Caco-2 (cell line): ENCODE measurements at regions not wholly inside any gene's neighbourhood (a gene's known extent, or its start where the extent isn't known, plus 50 kb on each side); places are given as distances from the start of the nearest gene placed in this dataset.

Source experiments
- BruUV-seq: library from RNA; stranded (reverse); fragments of 400-500 nt; replicated peaks from 2 replicates; lab custom pipeline; 2021; lab: Mats Ljungman, UMichigan
- CTCF ChIA-PET: fragments of 300-600 bp; sonication (Branson Sonifier 250); formaldehyde crosslinking; loops from one replicate; lab custom pipeline; 2022; ENCODE audit warnings: antibody characterized with exemption; lab: Charles Lee
- POLR2A ChIA-PET: fragments of 300-600 bp; sonication (Branson Sonifier 250); formaldehyde crosslinking; loops from one replicate; lab custom pipeline; 2022; ENCODE audit warnings: antibody characterized with exemption; lab: Charles Lee
- DNase-seq, 2 experiments: peaks; one replicate each; pipeline versions ENCODE4 v3.0.0 to v3.0.0-alpha.2; 2020 to 2022
- H3K27me3 ChIP-seq: replicated peaks from 2 replicates; pipeline ENCODE4 v1.6.0; 2011; ENCODE audit warnings: low read length; ENCODE audit not compliant: control insufficient read depth, insufficient read depth
- H3K36me3 ChIP-seq: 2 replicates; pipeline ENCODE4 v1.5.1; 2011; ENCODE audit warnings: low read length; ENCODE audit not compliant: control insufficient read depth, insufficient read depth
- H3K4me1 ChIP-seq: fragments of 250-450 bp; sonication (Bioruptor Pico); 2 replicates; pipeline ENCODE4 v1.5.1; 2020; ENCODE audit warnings: mild to moderate bottlenecking
- H3K4me3 ChIP-seq: 2 replicates; pipeline ENCODE4 v1.5.1; 2011; ENCODE audit warnings: low read depth, mild to moderate bottlenecking, control low read depth, low read length
- H3K9me3 ChIP-seq: fragments of 250-450 bp; sonication (Bioruptor Pico); 2 replicates; pipeline ENCODE4 v1.5.1; 2020; ENCODE audit warnings: mild to moderate bottlenecking, moderate library complexity
- H3K27ac Mint-ChIP-seq: one replicate; pipeline ENCODE4 v1.8.0; 2022; ENCODE audit warnings: mixed read lengths; ENCODE audit not compliant: unreplicated experiment
- H3K27me3 Mint-ChIP-seq: one replicate; pipeline ENCODE4 v1.8.0; 2022; ENCODE audit warnings: mixed read lengths; ENCODE audit not compliant: insufficient read depth, unreplicated experiment
- H3K36me3 Mint-ChIP-seq: one replicate; pipeline ENCODE4 v1.8.0; 2022; ENCODE audit warnings: mild to moderate bottlenecking, mixed read lengths; ENCODE audit not compliant: insufficient read depth, unreplicated experiment
- H3K4me1 Mint-ChIP-seq: one replicate; pipeline ENCODE4 v1.8.0; 2022; ENCODE audit warnings: low read depth, mixed read lengths; ENCODE audit not compliant: unreplicated experiment
- H3K4me3 Mint-ChIP-seq: one replicate; pipeline ENCODE4 v1.8.0; 2022; ENCODE audit warnings: mild to moderate bottlenecking, moderate library complexity, mixed read lengths; ENCODE audit not compliant: unreplicated experiment
- H3K9me3 Mint-ChIP-seq: one replicate; pipeline ENCODE4 v1.8.0; 2022; ENCODE audit warnings: mixed read lengths; ENCODE audit not compliant: unreplicated experiment
- intact Hi-C: fragments of 100-400 bp; cut with micrococcal nuclease; formaldehyde crosslinking; loops from one replicate; pipeline ENCODE4 v1.10.0; 2022; ENCODE audit not compliant: unreplicated experiment
- TF ChIP-seq, protein P1 (sequence below), 2 experiments: fragments of 200-600 bp in 1 of 2; IDR thresholded peaks; 1 replicate in 1 of 2; 2 replicates in 1 of 2; pipeline versions ENCODE4 v1.5.1 to v1.8.0; 2011 to 2022; ENCODE audit warnings: antibody characterized with exemption in 1 of 2, control low read depth in 1 of 2, inconsistent platforms in 1 of 2, low read depth in 1 of 2, low read length in 1 of 2, mild to moderate bottlenecking in 1 of 2, moderate library complexity in 1 of 2; ENCODE audit not compliant: insufficient read depth in 1 of 2, severe bottlenecking in 1 of 2, unreplicated experiment in 1 of 2

DNA sequence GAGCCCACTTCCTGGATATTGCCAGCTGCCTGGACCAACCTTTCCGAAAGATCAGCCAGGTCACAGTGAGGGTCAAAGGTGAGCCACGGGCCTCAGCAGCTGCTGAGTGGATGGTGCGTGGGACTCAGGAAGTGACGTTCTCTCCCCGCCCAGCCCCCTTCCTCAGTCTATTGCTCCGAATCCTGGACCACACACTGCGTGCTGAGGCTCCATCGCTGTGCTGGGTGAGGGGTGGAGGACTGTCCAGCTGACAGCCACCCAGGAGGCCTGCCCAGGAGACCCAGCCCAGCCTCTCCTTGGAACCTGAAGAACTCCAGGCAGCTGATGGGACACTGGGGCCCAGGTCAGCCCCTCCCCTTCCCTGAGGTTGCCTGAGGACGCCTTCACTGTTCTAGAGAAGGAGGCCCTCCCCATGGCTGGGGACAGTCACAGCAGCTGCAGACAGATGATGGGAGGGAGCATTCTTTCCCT is 94.4 kb upstream of the CD93 start:
- Mint-ChIP-seq H3K27me3 (no peaks in the 10 kb centered on the region), H3K4me3 (no peak overlapping the region), H3K9me3 (peaks cover 32% of the 10 kb centered on the region), H3K36me3 (no peaks in the 10 kb centered on the region), H3K4me1 (peaks cover 6% of the 10 kb centered on the region), H3K27ac (no peak overlapping the region)
- no peak overlapping the region for H3K4me3 ChIP-seq
- DNase-seq = peak; percentile 43 to 65
- intact Hi-C loops = no loop called here
- H3K9me3 ChIP-seq = peaks cover 17% of the 10 kb centered on the region
- no peaks in the 10 kb centered on the region for H3K27me3 ChIP-seq
- no peaks in the 10 kb centered on the region for H3K36me3 ChIP-seq
- TF ChIP-seq, protein P1, sequence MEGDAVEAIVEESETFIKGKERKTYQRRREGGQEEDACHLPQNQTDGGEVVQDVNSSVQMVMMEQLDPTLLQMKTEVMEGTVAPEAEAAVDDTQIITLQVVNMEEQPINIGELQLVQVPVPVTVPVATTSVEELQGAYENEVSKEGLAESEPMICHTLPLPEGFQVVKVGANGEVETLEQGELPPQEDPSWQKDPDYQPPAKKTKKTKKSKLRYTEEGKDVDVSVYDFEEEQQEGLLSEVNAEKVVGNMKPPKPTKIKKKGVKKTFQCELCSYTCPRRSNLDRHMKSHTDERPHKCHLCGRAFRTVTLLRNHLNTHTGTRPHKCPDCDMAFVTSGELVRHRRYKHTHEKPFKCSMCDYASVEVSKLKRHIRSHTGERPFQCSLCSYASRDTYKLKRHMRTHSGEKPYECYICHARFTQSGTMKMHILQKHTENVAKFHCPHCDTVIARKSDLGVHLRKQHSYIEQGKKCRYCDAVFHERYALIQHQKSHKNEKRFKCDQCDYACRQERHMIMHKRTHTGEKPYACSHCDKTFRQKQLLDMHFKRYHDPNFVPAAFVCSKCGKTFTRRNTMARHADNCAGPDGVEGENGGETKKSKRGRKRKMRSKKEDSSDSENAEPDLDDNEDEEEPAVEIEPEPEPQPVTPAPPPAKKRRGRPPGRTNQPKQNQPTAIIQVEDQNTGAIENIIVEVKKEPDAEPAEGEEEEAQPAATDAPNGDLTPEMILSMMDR (IDR thresholded peaks at IDR 0.05; ENCODE audit: insufficient read depth in 1 of 2, low read depth in 1 of 2, low read length in 1 of 2, severe bottlenecking in 1 of 2, unreplicated experiment in 1 of 2) = no peak
- POLR2A ChIA-PET = no interaction called here
- CTCF ChIA-PET = no interaction called here
- H3K4me1 ChIP-seq = 0 out of 2 replicates have a peak, but pooled peaks cover 4% of the 10 kb centered on the region
- BruUV-seq = no TSS peak

DNA sequence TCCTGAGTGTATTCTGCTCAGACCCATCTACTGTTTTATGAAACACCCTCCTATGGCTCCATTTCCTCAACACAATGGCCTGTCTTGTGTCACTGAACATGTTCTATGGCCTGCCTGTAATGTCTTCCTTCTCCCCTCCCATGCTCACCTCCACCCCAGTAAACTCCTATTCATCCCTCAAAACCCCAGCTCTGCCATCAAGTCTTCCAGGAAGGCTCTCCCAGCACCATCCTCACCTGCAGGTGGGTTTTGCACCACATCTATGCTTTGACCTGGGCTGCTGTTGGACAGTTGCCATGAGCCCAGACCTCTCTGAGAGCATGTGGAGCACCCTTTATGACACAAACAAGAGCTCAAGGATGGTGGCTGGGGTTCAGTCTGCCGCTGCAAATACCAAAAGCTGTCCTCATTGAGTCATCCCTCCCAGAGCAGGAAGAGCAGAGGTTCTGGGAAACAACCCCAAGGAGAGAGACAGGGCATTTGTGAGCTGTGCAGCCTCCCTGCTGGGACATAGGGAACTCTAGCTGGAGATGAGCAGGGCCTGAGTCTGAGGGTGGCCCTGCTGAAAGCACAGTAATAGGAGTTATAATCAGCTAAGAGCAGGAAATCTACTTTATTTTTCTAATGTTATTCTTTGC is 93.8 kb upstream of the CD93 start:
- CTCF ChIA-PET = interaction anchor here (1.3 kb wide), 1 partner anchor 161 kb away, joined by 3 read pairs; no protein-coding TSS in a partner anchor
- Histone ChIP-seq H3K4me3 (no peak overlapping the region), H3K27me3 (no peaks in the 10 kb centered on the region), H3K9me3 (peaks cover 17% of the 10 kb centered on the region), H3K4me1 (0 out of 2 replicates have a peak, but pooled peaks cover 4% of the 10 kb centered on the region), H3K36me3 (no peaks in the 10 kb centered on the region)
- BruUV-seq = no TSS peak
- H3K27ac Mint-ChIP-seq = no peak overlapping the region
- H3K4me3 Mint-ChIP-seq = no peak overlapping the region
- no peaks in the 10 kb centered on the region for H3K36me3 Mint-ChIP-seq
- DNase-seq = no peak
- POLR2A ChIA-PET = no interaction called here
- intact Hi-C loops = no loop called here
- peaks cover 38% of the 10 kb centered on the region for H3K9me3 Mint-ChIP-seq
- TF ChIP-seq, protein P1 (IDR thresholded peaks at IDR 0.05; ENCODE audit: insufficient read depth in 1 of 2, low read depth in 1 of 2, low read length in 1 of 2, severe bottlenecking in 1 of 2, unreplicated experiment in 1 of 2) = no peak
- H3K4me1 Mint-ChIP-seq = peaks cover 6% of the 10 kb centered on the region
- peaks cover 3% of the 10 kb centered on the region for H3K27me3 Mint-ChIP-seq

DNA sequence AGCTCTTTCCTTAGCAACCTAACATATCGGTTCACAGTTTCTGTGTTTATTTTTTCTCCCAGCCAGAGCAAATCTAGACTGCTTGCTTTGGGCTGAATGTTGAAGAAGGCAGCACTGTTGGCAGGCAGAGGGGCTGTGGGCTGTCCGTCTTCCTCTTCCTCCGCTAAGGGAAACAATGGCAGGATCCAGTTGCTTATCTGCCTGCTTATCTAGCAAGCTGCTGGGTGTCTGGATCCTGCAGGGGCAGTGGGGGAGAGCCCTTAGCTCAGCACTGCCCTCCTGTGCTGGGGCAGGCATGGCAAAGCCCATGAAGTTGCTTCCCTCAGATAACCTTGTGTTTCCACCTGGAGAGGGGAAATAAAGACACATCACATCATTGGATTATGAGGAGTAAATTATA is 92.7 kb upstream of the CD93 start:
- Mint-ChIP-seq H3K27ac (no peak overlapping the region), H3K27me3 (peaks cover 3% of the 10 kb centered on the region), H3K9me3 (peaks cover 48% of the 10 kb centered on the region), H3K36me3 (no peaks in the 10 kb centered on the region), H3K4me3 (no peak overlapping the region), H3K4me1 (peaks cover 6% of the 10 kb centered on the region)
- ChIA-PET POLR2A (no interaction called here), CTCF (interaction anchor here (0.9 to 1.3 kb wide), 3 partner anchors 23 to 162 kb away, joined by 3 to 4 read pairs (median 3); no protein-coding TSS in a partner anchor)
- Histone ChIP-seq H3K4me3 (no peak overlapping the region), H3K9me3 (peaks cover 22% of the 10 kb centered on the region), H3K27me3 (no peaks in the 10 kb centered on the region), H3K4me1 (0 out of 2 replicates have a peak, but pooled peaks cover 4% of the 10 kb centered on the region), H3K36me3 (no peaks in the 10 kb centered on the region)
- BruUV-seq = no TSS peak
- no peak for DNase-seq
- intact Hi-C loops = no loop called here
- TF ChIP-seq, protein P1 (IDR thresholded peaks at IDR 0.05; ENCODE audit: insufficient read depth in 1 of 2, low read depth in 1 of 2, low read length in 1 of 2, severe bottlenecking in 1 of 2, unreplicated experiment in 1 of 2) = peak in 1 of 2 experiments; percentile 19
